ENCODE measurements at regions not wholly inside any gene's neighbourhood (a gene's known extent, or its start where the extent isn't known, plus 50 kb on each side); places are given as distances from the start of the nearest gene placed in this dataset.
"Not testable (repeated sequence)": the region's sequence is repeated elsewhere in the genome, so short reads cannot be mapped to it uniquely, and the experiment has no call there.

DNA sequence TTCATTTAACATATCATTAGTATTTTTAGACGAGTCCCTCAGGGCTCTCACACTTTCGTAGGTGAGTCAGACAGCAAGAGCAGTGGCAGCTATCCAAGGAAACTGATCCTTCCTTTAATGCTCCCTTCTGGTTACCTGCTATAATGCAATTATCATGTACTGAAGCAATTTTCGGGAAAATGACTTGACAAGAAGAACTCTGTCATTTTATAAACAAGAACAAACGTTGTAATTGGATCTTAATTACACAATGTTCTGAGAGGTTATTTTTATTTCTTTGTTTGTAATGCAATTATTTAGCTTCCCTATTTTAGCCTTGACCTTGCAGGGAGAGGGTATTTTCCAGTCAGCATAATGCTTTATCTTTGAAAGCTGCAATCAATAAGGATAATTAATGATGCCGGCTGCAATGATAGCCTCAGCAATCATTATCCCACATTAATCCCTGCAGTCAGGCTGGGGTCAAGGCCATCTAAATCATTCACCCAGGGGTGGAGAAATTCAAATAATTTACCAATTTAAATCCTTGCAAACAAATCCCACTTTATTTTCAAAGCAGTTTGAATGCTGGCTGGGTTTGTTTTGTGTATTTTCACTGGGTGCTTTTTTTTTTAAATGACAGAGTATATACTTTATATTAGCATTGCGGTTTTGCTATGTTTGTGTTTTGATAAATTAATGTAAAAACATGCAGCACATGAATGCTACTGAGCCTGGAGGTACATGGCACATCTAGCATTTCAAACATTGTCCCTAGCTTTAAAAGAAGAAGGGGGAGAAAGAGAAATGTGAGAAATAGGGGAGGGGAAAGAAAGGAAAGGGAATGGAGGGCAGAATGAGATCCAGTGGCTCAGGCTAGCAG, 249.9 kb downstream of the SHOX2 start:
- DNase-seq = no peak

DNA sequence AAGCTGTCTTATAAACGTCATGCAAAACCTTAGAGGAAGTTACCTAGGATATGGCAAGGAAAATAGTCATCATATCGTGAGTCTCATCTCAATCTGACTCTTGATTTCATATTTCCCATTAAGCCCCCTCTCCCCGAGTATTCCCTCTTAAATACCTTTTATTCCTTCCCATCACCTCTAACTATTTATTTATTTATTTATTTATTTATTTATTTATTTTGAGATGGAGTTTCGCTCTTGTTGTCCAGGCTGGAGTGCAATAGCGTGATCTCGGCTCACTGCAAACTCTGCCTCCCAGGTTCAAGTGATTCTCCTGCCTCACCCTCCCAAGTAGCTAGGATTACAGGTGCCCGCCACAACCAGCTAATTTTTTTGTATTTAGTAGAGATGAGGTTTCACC, 260.4 kb downstream of the SHOX2 start:
- not testable (repeated sequence) for DNase-seq

- DNase-seq = no peak
These were observed 261.2 kb downstream of the SHOX2 start for GRCh38 chr3:157844800-157845565.

- no peak for DNase-seq
These were observed 262.0 kb downstream of the SHOX2 start for GRCh38 chr3:157844216-157844615.

DNA sequence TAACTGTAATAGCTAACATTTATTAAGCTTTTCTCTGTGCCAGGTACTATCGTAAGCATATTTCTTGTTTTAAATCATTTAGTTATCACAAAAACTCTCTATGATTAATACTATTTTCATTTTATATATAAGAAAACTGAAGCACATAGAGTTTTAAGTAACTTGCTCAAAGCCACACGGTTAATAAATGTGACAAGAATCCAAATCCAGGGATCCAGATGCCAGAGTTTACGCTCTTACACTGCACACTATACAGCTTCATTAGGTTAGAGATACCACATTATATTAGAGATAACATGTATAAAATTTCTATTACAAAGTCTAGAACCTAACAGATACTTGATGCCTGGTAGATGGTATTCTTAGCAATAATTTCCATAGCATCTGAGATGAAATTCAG, 265.2 kb downstream of the SHOX2 start:
- no peak for DNase-seq

GRCh38 chr3:157840564-157840963, 265.7 kb downstream of the SHOX2 start:
- DNase-seq = no peak

DNA sequence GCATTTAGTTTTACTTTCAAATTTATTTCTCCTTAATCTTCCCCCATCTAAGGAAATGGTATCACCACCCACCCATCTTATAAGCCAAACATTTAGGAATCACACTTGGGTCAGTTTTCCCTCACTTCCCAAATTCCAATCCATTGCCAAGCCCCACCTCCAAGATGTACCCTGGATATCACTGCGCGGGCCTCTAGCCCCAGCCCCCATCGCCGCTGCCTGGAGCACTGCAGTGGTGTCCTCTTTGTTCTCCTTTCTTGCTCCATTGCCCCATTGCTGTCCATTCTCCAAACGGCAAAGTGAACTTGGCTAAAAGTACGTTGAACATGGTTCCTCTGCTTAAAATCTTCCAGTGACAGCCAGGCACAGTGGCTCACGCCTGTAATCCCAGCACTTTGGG, 267.8 kb downstream of the SHOX2 start:
- no peak for DNase-seq

- DNase-seq = no peak
These were observed 268.9 kb downstream of the SHOX2 start for GRCh38 chr3:157837336-157837735.

DNA sequence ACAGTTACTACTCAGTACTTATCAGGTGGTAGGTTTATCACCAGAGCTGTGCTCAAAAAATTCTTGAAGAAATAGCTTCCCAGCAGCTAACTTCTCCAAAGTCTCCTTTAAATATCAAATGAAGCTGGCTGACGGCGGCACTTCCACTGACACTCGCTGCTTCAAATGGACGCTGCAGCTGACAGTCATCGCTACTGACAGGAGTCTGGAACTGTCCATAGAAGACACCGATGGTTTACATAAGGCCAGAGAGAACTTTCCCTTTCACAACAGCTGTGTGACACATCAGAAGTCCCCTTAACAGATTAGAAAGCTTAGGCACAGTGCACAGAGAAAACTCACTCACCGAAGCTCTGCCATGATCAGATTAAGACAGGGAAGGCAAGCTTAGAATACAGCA, 270.2 kb downstream of the SHOX2 start:
- no peak for DNase-seq

- DNase-seq = no peak
These were observed 273.6 kb downstream of the SHOX2 start for GRCh38 chr3:157832588-157832987.

DNA sequence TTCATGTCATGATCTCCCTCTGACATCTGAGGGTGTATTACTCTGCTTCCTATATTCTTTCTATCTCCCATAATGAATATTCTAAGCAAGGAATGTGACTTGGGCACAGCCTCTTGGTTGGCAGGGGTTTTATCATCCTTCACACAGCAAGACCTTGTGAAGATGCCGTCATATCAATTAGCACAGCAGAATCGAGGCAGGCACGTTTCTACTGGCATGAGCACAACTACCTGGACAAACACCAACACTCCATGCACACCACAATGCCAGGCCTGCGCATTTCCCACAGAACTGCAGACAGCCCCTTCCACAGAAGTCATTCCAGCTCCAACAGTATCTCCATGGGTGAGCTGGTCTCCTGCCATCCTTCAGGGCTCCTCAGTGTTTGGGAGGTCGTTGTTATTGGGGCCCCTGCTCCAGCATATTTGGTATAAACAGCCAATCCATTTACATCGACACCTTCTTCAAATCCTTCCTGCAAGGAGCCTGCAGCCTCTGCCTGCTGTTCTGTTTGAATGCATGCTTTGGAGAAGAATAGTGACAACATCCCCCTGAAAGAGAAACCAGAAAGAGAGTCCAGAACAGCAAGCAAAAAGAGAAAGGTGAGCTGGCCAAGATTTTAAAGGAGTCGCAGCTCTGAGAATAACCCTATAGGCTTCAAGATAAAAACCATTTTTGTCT, 275.5 kb downstream of the SHOX2 start:
- DNase-seq = no peak

GRCh38 chr3:157829786-157830185, 276.4 kb downstream of the SHOX2 start:
- DNase-seq = no peak

DNA sequence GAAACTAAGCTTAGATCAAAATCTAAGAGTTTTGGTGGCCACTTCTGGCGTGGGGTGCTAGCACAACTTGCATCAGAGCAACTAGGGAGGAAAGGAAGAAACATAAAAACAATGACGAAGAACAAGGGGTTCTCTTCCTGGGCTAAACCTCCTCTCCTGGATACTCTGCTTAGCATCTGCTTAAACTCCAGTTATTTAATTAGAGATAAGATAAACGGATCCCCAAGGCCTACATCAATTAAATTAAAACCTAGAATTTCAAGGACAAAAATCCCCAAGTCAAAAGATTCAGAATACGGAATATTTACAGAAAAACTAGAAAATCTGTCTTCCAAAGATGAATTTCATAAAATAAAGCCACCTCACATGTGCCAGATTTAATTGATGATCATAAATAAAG, 281.9 kb downstream of the SHOX2 start:
- DNase-seq = no peak

DNA sequence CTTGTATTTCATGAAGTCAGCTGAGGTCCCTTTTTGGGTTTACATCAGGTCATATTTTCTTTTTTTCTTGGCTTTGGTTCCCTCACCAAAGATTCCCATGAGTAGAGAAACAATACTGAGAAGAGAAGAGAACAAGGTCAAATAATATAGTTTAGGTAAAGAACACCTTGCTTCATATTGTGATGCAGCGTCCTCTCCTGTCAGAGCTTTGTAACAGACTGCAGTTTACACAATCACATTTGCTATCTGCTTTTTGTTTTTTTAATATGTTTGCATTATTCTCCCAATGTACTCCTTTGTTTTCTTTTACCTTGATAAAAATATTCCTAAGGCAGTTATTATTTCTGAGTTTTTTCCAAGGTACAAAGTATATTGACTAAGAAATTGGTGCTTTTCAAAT, 283.2 kb downstream of the SHOX2 start:
- no peak for DNase-seq

DNA sequence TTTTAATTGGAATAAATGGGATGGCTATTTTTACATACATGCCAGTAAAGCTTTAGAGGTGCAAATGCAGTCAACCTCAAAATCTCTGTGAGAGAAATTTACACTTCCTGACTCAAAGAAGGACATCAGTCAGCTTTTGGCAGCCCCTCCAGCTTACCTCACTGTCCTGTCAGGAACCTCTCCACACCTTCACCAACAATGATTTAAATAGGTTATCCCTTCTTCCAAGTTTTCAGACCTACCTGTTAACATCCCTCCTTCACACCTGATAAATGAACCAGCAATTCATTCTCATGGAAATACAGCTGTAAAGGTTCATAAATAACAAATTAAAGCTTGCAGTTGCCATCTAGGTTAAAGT, 286.1 kb downstream of the SHOX2 start:
- no peak for DNase-seq

GRCh38 chr3:157819270-157820156, 286.7 kb downstream of the SHOX2 start:
- DNase-seq = no peak

DNA sequence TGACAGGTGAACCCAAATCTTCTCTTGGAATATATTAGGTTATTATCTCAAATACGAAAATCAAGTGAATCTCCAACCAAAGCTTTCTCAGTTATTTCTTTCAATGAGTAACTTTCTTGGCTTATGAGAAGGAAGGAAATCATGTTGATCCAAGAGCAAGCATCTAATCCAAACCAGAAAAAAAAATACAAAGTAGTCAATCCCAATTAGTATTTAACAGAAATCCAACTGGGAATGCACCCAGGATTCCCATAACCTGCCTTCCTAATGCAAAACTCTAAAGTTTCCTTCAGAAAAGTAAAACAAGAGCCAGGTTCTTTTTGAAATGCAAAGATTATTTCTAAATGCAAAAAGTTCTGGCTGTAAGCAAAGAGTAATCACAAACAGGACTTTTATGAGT, 289.3 kb downstream of the SHOX2 start:
- no peak for DNase-seq

DNA sequence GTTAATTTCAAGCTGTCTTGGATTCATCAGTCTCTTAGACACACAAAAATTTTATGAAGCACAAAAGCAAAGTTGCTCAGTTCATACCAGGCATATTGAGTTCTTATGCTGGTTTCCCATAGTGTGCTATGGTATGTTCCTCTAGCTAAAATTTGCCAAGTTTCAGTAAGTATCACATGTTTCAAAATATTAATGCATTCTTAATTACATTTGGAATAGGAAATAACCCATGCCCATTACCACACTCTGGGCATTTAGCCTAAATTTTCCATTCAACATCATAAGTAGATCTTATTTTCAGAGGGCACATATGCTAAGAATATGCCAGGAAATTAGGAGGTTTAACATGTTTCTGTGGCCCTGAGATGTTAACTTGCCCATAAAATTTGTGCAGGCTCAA, 289.9 kb downstream of the SHOX2 start:
- no peak for DNase-seq

DNA sequence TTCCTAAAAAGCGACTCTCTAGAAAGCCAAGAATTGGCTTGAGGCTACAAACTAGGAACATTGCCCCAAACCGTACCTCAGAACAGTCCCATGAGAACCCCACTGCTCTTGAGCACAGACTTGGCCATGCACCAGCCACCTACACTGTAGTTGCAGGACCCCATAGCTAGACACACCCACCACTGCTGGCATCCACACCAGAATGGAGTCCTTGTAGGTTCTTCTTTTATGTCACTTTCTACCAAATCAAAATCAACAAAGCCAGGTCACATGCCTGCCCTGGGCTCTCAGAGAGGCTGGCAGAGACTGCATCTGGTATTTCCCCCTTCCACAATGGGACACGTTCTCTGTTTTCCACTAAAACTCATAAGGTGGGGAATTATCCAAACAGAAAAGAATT, 290.5 kb downstream of the SHOX2 start:
- DNase-seq = no peak

DNA sequence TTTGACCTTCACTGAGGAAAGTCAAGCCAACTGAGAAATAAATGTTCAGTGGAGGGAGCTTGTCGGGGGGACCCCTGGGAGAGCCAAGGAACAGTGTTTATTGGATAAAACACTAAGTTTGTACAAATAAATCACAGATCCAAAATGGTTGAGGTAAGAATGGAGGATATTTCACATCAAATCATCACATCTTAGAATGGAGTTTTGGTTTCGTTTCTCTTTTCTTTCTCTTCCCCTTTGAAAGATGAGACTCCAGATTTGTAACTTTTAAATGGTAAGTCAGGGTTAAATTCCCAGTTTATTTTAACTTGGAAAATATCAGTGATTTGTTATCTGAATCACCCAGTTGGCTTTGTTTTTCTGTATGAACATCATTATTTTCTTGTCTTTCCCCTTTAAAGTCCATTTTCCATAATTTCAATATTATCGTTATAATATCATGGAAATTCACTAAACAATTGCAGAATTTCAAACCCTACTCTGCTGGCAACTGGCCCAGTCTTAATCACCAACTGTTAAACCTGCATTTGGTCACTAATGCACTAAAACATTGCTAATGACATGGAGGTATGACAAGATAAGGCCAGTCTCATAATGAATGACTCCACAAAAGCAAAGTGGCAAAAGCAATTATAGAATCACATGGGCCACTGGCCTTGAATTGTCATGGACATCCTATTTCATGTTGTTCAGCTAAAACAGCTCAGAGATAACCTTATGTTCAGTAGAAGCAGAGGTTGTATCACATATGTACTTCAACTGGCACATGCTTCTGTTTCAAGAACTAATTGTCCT, 295.1 kb downstream of the SHOX2 start:
- no peak for DNase-seq

GRCh38 chr3:157807280-157807679, 298.9 kb downstream of the SHOX2 start:
- DNase-seq = no peak

DNA sequence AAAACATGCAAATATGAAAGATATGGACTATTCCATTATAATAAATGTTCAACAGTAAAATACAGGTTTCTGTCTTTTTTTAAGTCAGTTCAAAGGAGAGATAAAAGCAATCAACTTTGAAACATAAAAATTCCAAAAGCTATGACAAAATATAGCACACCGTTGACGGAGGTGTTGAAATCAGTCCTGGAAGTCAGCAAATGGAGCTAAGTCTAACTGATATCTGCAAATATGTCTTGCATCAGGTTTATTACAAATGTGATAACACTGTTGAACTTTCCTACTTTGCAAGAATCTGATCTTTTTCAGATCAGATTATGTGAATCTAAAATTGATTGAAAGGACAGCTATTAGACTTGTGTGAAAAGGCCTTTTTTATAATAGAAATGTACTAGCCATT, 300.7 kb downstream of the SHOX2 start:
- DNase-seq = no peak
